ENCODE measurements at regions not wholly inside any gene's neighbourhood (a gene's known extent, or its start where the extent isn't known, plus 50 kb on each side); places are given as distances from the start of the nearest gene placed in this dataset.

- no peak for DNase-seq (ENCODE audit: low spot score)
These were observed 63.9 kb upstream of the AHR start for GRCh38 chr7:17234398-17235031.

DNA sequence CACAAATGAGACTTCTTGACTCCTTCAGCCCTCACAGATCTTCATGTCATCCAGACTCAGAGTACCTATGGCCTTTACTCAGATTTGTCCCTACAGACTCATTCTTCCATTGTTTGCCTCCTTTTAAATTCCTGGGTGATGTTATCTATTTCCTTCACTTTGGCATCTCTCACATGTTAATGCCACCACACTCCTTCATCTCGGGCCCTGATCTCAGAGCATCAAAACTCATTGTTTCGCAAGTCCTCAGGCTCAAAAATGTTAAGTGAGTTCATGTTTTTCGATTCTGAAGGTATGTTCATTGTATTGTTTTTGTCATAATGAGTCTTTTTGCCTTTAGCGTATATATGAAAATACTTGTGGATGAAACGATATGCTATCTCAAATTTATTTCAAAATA, 62.3 kb upstream of the AHR start:
- no peak for DNase-seq (ENCODE audit: low spot score)

GRCh38 chr7:17236603-17237002, 61.8 kb upstream of the AHR start:
- no peak for DNase-seq (ENCODE audit: low spot score)

GRCh38 chr7:17239046-17239445, 59.4 kb upstream of the AHR start:
- DNase-seq (ENCODE audit: low spot score), result no peak

GRCh38 chr7:17239683-17240521, 58.5 kb upstream of the AHR start:
- DNase-seq (ENCODE audit: low spot score), result no peak

- no peak for DNase-seq (ENCODE audit: low spot score)
These were observed 55.9 kb upstream of the AHR start for GRCh38 chr7:17242504-17242903.

DNA sequence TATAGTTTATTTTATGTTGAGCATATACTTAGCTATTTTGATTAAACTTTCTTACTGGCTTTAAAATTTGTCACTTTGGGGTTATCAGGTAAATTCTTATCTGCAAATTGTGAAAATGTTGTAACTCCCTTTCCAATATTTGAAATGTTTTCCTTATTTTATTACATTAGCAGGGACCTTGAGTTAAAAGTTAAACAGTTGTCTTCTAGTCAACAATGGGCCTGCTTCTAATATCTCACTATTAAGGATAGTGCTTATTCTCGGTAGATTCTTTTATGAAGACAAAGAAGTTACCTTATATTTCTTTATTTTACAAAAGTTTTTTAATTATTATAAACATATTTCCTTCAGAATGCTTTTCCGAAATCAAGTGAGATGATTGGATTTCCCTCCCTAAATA, 53.7 kb upstream of the AHR start:
- DNase-seq (ENCODE audit: low spot score), result no peak

- no peak for DNase-seq (ENCODE audit: low spot score)
These were observed 51.1 kb upstream of the AHR start for GRCh38 chr7:17247357-17247756.

- DNase-seq (ENCODE audit: low spot score), result no peak
These were observed 49.9 kb upstream of the AHR start for GRCh38 chr7:17248527-17248926.

All from D341Med (cell line).